ENCODE measurements at regions not wholly inside any gene's neighbourhood (a gene's known extent, or its start where the extent isn't known, plus 50 kb on each side); places are given as distances from the start of the nearest gene placed in this dataset.

DNA sequence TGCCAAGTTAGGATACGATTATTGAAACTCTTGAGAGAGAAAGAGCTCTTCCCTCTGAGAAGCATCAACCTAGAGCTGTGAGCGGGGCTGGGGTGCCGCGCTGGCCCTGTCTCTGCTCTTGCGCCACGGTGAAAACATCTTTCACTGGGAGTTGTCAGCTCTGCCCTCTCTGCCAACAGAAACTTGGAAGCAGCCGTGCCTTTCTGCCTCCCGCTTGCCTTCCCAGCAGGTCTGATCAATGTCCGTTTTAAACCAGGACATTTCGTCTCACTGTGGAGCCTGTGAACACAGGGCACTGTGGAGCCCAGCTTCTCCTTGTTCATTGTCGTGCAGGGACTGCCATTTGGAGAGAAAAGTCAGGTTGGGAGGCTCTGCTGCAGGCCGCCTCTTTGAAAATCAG lies 249.2 kb upstream of the PMEPA1 start:
- Histone ChIP-seq H3K56ac (ENCODE audit: insufficient read length, low read depth, low read length) (no peak overlapping the region), H3K4me2 (ENCODE audit: insufficient read depth, insufficient read length, low read length) (no peak overlapping the region), H2BK120ac (ENCODE audit: low read depth, low read length, poor library complexity, severe bottlenecking) (no peak overlapping the region), H2BK5ac (ENCODE audit: insufficient read length, low read length) (no peak overlapping the region), H2AFZ (ENCODE audit: low read length) (no peak overlapping the region), H2BK20ac (ENCODE audit: low read depth, low read length, poor library complexity, severe bottlenecking) (no peak overlapping the region), H4K20me1 (ENCODE audit: control insufficient read depth, insufficient read depth, insufficient read length) (no peaks in the 10 kb centered on the region), H3K23me2 (ENCODE audit: insufficient read length, low read depth, low read length, poor library complexity, severe bottlenecking) (no peaks in the 10 kb centered on the region), H2BK12ac (ENCODE audit: insufficient read length, low read depth, low read length) (no peak overlapping the region), H3K18ac (ENCODE audit: insufficient read length, low read depth, low read length) (no peak overlapping the region), H3T11ph (ENCODE audit: low read length) (no peak overlapping the region), H3K9ac (ENCODE audit: extremely low read depth, insufficient read length, low read length) (no peak overlapping the region), H3K79me2 (ENCODE audit: insufficient read depth, low read length) (no peaks in the 10 kb centered on the region), H2BK15ac (ENCODE audit: low read depth, low read length) (no peak overlapping the region), H3K4me1 (ENCODE audit: insufficient read depth, low read length) (no peaks in the 10 kb centered on the region), H3K23ac (ENCODE audit: insufficient read length, low read depth, low read length) (no peak overlapping the region), H3K4ac (ENCODE audit: low read depth, low read length) (no peak overlapping the region), H4K91ac (ENCODE audit: insufficient read length, low read depth, low read length) (no peak overlapping the region), H3K14ac (ENCODE audit: insufficient read depth, low read length) (no peak overlapping the region), H3K27ac (ENCODE audit: insufficient read length, low read depth, low read length) (no peak overlapping the region), H3K9me3 (ENCODE audit: control insufficient read depth, low read depth, low read length) (no peaks in the 10 kb centered on the region), H4K5ac (ENCODE audit: insufficient read length, low read depth, low read length) (no peak overlapping the region), H4K8ac (replicated peaks; ENCODE audit: insufficient read length, low read depth, low read length) (no peak overlapping the region), H3K27me3 (ENCODE audit: insufficient read depth, low read length) (no peaks in the 10 kb centered on the region), H3K79me1 (ENCODE audit: insufficient read depth, low read depth, low read length, poor library complexity, severe bottlenecking) (no peaks in the 10 kb centered on the region), H2AK5ac (ENCODE audit: insufficient read length, low read length) (no peak overlapping the region)
- Mint-ChIP-seq H3K27me3 (ENCODE audit: low read depth) (peaks cover 6% of the 10 kb centered on the region; the same call in 1 of the 2 replicates), H3K4me1 (peaks cover 2 to 9% of the 10 kb centered on the region in 2 experiments; a peak in 3 of 4 replicates), H3K4me3 (no peak overlapping the region), H3K9me3 (peaks cover 3 to 10% of the 10 kb centered on the region in 2 experiments; a peak in 4 of 5 replicates), H3K27ac (no peak overlapping the region; a peak in 1 of 7 replicates), H3K36me3 (ENCODE audit: insufficient read depth in 1 of 3, low read depth in 3 of 3) (peaks cover 0 to 9% (median 3%) of the 10 kb centered on the region in 3 experiments; a peak in 1 of 7 replicates)
- DNase-seq = no peak
- TF ChIP-seq, protein P1, sequence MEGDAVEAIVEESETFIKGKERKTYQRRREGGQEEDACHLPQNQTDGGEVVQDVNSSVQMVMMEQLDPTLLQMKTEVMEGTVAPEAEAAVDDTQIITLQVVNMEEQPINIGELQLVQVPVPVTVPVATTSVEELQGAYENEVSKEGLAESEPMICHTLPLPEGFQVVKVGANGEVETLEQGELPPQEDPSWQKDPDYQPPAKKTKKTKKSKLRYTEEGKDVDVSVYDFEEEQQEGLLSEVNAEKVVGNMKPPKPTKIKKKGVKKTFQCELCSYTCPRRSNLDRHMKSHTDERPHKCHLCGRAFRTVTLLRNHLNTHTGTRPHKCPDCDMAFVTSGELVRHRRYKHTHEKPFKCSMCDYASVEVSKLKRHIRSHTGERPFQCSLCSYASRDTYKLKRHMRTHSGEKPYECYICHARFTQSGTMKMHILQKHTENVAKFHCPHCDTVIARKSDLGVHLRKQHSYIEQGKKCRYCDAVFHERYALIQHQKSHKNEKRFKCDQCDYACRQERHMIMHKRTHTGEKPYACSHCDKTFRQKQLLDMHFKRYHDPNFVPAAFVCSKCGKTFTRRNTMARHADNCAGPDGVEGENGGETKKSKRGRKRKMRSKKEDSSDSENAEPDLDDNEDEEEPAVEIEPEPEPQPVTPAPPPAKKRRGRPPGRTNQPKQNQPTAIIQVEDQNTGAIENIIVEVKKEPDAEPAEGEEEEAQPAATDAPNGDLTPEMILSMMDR (conservative IDR thresholded peaks at IDR 0.05) = no peak
- WGBS (ENCODE audit: extremely low coverage, insufficient read length, low lambda C conversion rate) = no CpG with 5 or more reads among the region's 12 CpGs
